ENCODE measurements at regions not wholly inside any gene's neighbourhood (a gene's known extent, or its start where the extent isn't known, plus 50 kb on each side); places are given as distances from the start of the nearest gene placed in this dataset.
"Not testable (repeated sequence)": the region's sequence is repeated elsewhere in the genome, so short reads cannot be mapped to it uniquely, and the experiment has no call there.

DNA sequence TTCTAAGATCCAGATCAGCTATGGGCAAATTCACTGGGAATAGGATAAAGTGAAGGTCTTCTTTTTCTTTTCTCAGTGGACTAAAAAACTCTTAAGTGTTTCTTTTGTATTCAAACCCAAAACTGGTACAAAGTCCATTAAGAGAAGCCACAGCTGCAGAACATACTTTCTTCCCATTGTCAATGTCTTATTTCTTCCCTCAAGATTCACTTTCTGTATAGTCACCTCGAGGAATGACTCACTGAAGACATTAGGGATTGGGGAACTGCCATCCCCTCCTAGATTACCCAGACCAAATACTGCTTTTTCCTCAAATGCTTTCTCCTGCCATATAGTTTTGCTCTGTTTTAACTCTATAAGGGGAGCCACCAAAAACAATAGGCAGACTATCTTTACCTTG is 117.4 kb upstream of the SYT13 start:
- not testable (repeated sequence) for ATAC-seq

- ATAC-seq = no peak
Observed at GRCh38 chr11:45402049-45402630, 116.0 kb upstream of the SYT13 start.

GRCh38 chr11:45400591-45400990 is 114.5 kb upstream of the SYT13 start:
- ATAC-seq = no peak

- ATAC-seq = no peak
Observed at GRCh38 chr11:45399166-45399565, 113.0 kb upstream of the SYT13 start.

GRCh38 chr11:45398325-45398724 is 112.2 kb upstream of the SYT13 start:
- no peak for ATAC-seq

DNA sequence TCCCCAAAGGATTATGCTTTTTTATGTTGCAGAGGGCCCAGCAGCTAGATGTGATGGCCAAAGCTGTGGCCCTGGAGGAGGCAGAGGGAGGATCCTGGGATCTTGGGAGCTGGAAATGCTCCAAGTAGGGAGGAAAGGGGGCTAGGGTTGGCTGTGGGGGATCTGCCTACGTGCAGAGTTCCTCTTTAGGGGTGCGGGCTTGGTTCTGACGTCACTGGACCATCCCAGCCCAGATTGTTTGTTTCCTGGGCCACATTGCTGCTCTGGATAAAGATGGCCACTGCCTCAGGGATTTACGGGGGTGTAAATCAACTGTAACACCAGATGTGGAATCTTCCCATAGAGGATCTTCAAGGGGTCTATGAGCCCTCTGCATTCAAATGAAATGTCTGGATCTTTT is 110.3 kb upstream of the SYT13 start:
- no peak for ATAC-seq

GRCh38 chr11:45395947-45396346 is 109.8 kb upstream of the SYT13 start:
- ATAC-seq = no peak

- no peak for ATAC-seq
Observed at GRCh38 chr11:45395421-45395820, 109.3 kb upstream of the SYT13 start.

- ATAC-seq = no peak
Observed at GRCh38 chr11:45394294-45395085, 108.3 kb upstream of the SYT13 start.

DNA sequence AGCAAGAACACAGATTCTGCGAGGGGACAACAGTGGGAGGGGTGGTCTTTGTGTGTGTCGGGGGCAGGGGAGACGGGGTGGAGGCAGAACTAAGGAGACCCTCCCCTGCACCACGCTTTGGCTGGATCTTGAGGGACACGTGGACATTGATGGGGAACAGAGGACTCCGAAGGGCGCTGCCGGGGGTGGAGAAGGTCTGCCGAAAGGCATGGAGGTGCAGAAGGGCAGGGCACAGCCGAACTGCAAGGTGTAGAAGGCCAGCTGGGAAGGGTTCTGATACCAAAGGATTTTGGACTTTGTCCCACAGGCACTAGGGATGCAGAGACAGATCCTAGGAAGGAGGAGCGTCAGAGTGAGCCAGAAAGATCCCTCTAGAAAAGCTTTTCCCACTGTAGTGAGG is 107.7 kb upstream of the SYT13 start:
- no peak for ATAC-seq

GRCh38 chr11:45393334-45393733 is 107.2 kb upstream of the SYT13 start:
- no peak for ATAC-seq

GRCh38 chr11:45392591-45393091 is 106.5 kb upstream of the SYT13 start:
- ATAC-seq = no peak

- no peak for ATAC-seq
Observed at GRCh38 chr11:45392154-45392553, 106.0 kb upstream of the SYT13 start.

- no peak for ATAC-seq
Observed at GRCh38 chr11:45391168-45391850, 105.2 kb upstream of the SYT13 start.

DNA sequence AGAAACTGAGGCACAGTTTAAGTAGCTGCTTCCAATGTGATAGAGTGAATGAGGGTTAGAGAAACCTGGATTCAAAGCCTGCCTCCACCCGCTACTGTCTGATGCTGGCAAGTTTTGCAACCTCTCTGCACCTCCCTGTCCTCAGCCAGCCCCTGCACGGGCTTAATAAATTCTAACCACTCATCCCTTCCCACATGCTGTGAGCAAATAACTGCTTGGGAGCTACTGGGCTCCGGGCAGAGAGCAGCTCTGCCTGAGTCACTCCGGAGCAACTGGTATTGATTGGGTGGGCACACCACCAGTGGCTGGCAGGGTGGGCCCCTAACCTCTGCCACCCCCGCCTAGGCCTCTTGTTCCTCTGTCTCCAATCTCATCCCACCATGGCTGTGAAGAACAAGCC is 104.3 kb upstream of the SYT13 start:
- no peak for ATAC-seq

DNA sequence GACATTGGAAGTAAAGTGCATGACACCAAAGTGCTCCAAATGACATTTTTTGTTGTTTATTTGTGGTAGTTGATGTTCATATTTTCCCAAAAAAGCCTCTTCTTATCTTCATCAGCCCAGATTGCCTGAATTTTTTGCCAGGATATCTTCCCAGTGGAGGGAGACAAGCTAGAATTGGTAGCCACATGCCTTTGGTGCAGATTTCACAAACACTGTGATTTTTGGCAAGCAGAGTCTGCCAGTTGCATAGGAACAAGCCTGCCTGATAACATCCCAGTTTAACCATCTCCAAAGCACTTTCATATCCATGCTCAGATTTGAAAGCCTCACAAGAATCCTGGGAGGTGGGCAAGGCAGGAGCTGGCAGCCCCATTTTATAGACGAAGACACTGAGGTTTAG is 102.3 kb upstream of the SYT13 start:
- no peak for ATAC-seq

- ATAC-seq = not testable (repeated sequence)
Observed at GRCh38 chr11:45387885-45388284, 101.7 kb upstream of the SYT13 start.

GRCh38 chr11:45386972-45387371 is 100.8 kb upstream of the SYT13 start:
- ATAC-seq = no peak

DNA sequence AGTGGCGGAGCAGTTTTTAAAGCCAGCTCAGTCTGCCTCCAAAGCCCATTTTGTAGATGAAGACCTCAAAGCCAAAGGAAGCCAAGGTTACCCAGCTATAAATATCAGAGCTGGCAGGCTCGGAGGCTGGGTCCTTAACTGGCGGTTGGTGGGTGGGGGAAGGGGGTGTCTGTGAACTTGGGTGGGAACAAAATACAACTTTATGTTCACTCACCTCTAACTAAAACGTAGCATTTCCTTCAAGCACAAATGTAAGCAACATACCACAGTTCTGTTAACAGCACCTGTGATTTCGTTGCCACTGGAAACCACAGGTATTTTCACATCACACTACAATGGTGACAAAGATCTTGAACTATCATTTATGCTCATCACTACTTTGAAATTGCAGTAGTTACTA is 99.7 kb upstream of the SYT13 start:
- no peak for ATAC-seq

- ATAC-seq = no peak
Observed at GRCh38 chr11:45385423-45385822, 99.3 kb upstream of the SYT13 start.

GRCh38 chr11:45384711-45385241 is 98.6 kb upstream of the SYT13 start:
- ATAC-seq = no peak

DNA sequence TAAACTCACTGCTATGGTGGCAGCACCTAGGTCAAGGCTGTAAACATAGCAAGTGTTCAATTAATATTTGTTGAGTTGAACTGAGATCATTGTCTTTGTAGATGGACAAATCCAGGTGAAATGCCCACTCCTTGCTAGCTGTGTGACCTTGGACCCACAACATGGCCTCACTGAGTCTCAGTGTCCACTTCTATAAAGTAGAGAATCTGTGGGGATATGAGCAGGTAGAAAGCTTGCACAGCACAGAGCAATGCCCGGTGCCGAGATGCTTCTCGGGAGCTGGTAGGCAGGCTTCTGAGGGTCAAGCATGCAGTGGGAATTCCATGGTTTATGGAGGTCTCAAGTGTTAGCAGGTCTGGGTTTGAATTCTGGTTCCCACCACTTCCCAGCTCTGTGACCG is 97.9 kb upstream of the SYT13 start:
- ATAC-seq = no peak

GRCh38 chr11:45383224-45383623 is 97.1 kb upstream of the SYT13 start:
- no peak for ATAC-seq

All from esophagus mucosa (tissue), 1 donor.